ENCODE measurements at regions not wholly inside any gene's neighbourhood (a gene's known extent, or its start where the extent isn't known, plus 50 kb on each side); places are given as distances from the start of the nearest gene placed in this dataset.

- no peak overlapping the region for H3K4me3 ChIP-seq (ENCODE audit: low read length)
- no peak for DNase-seq (ENCODE audit: low read depth)
- TF ChIP-seq CTCF (conservative IDR thresholded peaks at IDR 0.05; ENCODE audit: low read length), result no peak
Measured at GRCh38 chr4:182140547-182140946, 102.7 kb upstream of the TENM3 start.

- H3K4me3 ChIP-seq (ENCODE audit: low read length), result no peak overlapping the region
- no peak for TF ChIP-seq CTCF (conservative IDR thresholded peaks at IDR 0.05; ENCODE audit: low read length)
- no peak for DNase-seq (ENCODE audit: low read depth)
Measured at GRCh38 chr4:182141061-182141460, 102.1 kb upstream of the TENM3 start.

- DNase-seq (ENCODE audit: low read depth), result peak; percentile 62
- TF ChIP-seq CTCF (conservative IDR thresholded peaks at IDR 0.05; ENCODE audit: low read length), result peak; percentile 24
- peak overlapping the region; percentile 77 for H3K4me3 ChIP-seq (ENCODE audit: low read length)
Measured at GRCh38 chr4:182142176-182143085, 100.8 kb upstream of the TENM3 start.

GRCh38 chr4:182143086-182143821, 99.9 kb upstream of the TENM3 start:
- DNase-seq (ENCODE audit: low read depth), result peak; percentile 44
- TF ChIP-seq CTCF (conservative IDR thresholded peaks at IDR 0.05; ENCODE audit: low read length), result no peak
- peak overlapping the region; percentile 77 for H3K4me3 ChIP-seq (ENCODE audit: low read length)

GRCh38 chr4:182143822-182144625, 99.2 kb upstream of the TENM3 start:
- DNase-seq (ENCODE audit: low read depth), result peak; percentile 79
- no peak for TF ChIP-seq CTCF (conservative IDR thresholded peaks at IDR 0.05; ENCODE audit: low read length)
- H3K4me3 ChIP-seq (ENCODE audit: low read length), result peak overlapping the region; percentile 77

GRCh38 chr4:182144626-182145333, 98.4 kb upstream of the TENM3 start:
- TF ChIP-seq CTCF (conservative IDR thresholded peaks at IDR 0.05; ENCODE audit: low read length), result no peak
- H3K4me3 ChIP-seq (ENCODE audit: low read length), result peak overlapping the region; percentile 70
- no peak for DNase-seq (ENCODE audit: low read depth)
